HG02870 (cell line): ENCODE measurements at regions not wholly inside any gene's neighbourhood (a gene's known extent, or its start where the extent isn't known, plus 50 kb on each side); places are given as distances from the start of the nearest gene placed in this dataset.

ENCODE experiments used
- ATAC-seq: cut with Tn5 transposase; IDR thresholded peaks from one replicate; pipeline ENCODE4 v1.9.1; 2021; ENCODE audit warnings: mild to moderate bottlenecking, moderate library complexity; ENCODE audit not compliant: unreplicated experiment

DNA sequence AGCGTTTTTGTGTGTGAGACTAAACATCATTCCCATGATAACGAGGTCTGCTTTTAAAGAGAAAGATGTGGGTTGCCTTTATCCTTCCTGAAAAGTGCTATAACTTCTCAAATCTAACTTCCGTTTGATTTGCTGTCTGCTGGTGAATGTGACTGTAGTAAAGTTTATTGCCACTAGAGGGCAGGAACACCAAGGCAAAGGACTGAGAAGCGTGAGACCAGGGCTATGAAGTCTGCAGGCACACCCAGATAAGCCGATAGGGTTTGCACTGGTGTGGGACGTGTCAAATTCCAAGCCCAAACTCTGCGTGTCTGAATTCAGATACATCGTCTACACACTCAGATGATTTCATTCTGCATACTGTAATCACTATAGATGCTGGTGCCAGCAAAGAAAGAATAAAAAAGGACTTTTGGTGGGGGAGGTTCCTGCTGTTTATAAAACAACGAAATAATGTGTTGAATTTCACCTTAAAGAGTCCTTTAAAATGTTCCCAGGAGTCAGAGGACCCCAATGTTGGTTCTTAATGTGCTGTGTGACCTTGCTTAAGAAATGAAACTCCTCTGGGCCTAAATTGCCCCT is 87.2 kb downstream of the PTTG1 start:
- peak; percentile 69 for ATAC-seq

DNA sequence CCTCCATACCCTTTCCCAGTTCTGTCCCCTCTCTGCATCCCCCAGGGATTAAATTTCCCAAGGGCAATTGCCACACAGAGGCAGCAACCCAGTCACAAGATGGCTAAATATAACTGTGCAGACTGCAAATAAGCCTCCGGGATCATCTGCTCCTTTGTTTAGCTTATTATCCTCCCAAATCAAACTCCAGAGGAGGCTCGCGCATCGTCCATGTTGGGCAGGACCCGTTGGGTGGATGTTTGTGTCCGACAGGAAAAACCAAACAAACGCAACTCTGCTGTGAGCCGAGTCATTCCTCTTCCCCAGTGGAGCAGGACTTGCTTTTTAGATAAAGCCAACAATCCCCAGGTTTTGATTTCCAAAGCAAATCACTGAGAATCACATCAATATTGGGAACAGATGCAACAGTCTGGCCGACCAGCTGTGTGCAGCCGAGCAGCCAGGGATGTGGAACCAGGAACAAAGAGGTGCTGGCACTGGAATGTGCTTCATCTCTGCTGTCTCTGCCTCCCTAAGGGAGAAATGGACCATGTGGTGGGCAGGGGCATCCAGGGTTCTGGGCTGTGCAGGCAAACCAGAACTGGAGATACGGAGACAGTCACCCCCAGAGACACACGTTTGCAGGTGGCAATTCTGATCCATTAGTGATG is 89.8 kb downstream of the PTTG1 start:
- ATAC-seq, result no peak
